HFFc6 (cell line): ENCODE measurements at regions not wholly inside any gene's neighbourhood (a gene's known extent, or its start where the extent isn't known, plus 50 kb on each side); places are given as distances from the start of the nearest gene placed in this dataset.
A peak's percentile ranks its signal among the peaks of the same experiment; 100 is the strongest.

Experiments used
- DNase-seq: peaks from one replicate; pipeline ENCODE4 v3.0.0-alpha.2; 2018
- H3K27ac Mint-ChIP-seq: 2 replicates; pipeline ENCODE4 v1.8.0; 2020; ENCODE audit warnings: mild to moderate bottlenecking, mixed read lengths
- H3K27me3 Mint-ChIP-seq: 2 replicates; pipeline ENCODE4 v1.8.0; 2021; ENCODE audit warnings: mild to moderate bottlenecking, moderate library complexity, mixed read lengths; ENCODE audit not compliant: insufficient read depth
- H3K36me3 Mint-ChIP-seq: 2 replicates; pipeline ENCODE4 v1.8.0; 2021; ENCODE audit warnings: low read depth, mixed read lengths
- H3K4me1 Mint-ChIP-seq: 2 replicates; pipeline ENCODE4 v1.8.0; 2020; ENCODE audit warnings: low read depth, mixed read lengths
- H3K4me3 Mint-ChIP-seq: 2 replicates; pipeline ENCODE4 v1.8.0; 2020; ENCODE audit warnings: mild to moderate bottlenecking, moderate library complexity, mixed read lengths
- H3K9me3 Mint-ChIP-seq: 2 replicates; pipeline ENCODE4 v1.8.0; 2020; ENCODE audit warnings: mild to moderate bottlenecking, mixed read lengths
- TF ChIP-seq, protein P1 (sequence below): fragments of 200-600 bp; sonication (generic); IDR thresholded peaks from 2 replicates; pipeline ENCODE4 v1.5.0; 2021; ENCODE audit warnings: antibody characterized with exemption, mild to moderate bottlenecking

DNA sequence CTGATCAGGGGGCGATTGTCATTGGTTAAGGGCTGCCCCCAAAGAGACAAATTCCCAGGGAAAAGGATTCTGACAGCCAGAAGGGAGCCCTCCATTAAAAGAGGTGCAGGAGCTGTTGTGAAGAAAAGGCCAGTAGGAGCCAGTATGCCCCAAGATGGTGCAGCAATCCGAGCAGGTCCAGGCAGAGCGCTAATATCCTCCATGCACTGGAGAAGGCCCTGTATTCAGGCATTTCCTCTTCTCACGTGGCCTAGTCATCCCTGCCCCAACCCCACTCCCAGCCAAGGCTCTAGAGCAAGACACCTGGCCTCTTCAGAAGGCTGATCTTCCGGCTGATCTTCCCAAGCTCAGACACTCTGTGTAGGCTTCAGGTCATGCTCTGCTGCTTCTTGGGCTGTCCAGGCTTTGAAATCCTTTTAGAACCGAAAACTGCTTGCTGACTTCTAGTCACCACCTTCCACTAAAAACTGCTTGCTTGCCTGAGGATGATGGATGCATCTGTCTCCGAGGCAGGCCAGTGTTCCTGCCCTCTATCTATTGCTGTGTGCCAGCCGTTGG is 77.4 kb downstream of the CYP26A1 start:
- H3K9me3 Mint-ChIP-seq, result no peaks in the 10 kb centered on the region
- H3K27ac Mint-ChIP-seq, result no peak overlapping the region
- H3K4me3 Mint-ChIP-seq, result no peak overlapping the region
- H3K27me3 Mint-ChIP-seq, result peaks cover 5% of the 10 kb centered on the region
- TF ChIP-seq, protein P1, sequence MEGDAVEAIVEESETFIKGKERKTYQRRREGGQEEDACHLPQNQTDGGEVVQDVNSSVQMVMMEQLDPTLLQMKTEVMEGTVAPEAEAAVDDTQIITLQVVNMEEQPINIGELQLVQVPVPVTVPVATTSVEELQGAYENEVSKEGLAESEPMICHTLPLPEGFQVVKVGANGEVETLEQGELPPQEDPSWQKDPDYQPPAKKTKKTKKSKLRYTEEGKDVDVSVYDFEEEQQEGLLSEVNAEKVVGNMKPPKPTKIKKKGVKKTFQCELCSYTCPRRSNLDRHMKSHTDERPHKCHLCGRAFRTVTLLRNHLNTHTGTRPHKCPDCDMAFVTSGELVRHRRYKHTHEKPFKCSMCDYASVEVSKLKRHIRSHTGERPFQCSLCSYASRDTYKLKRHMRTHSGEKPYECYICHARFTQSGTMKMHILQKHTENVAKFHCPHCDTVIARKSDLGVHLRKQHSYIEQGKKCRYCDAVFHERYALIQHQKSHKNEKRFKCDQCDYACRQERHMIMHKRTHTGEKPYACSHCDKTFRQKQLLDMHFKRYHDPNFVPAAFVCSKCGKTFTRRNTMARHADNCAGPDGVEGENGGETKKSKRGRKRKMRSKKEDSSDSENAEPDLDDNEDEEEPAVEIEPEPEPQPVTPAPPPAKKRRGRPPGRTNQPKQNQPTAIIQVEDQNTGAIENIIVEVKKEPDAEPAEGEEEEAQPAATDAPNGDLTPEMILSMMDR, result no peak
- DNase-seq, result no peak
- H3K36me3 Mint-ChIP-seq, result peaks cover 16% of the 10 kb centered on the region
- H3K4me1 Mint-ChIP-seq, result peaks cover 47% of the 10 kb centered on the region

DNA sequence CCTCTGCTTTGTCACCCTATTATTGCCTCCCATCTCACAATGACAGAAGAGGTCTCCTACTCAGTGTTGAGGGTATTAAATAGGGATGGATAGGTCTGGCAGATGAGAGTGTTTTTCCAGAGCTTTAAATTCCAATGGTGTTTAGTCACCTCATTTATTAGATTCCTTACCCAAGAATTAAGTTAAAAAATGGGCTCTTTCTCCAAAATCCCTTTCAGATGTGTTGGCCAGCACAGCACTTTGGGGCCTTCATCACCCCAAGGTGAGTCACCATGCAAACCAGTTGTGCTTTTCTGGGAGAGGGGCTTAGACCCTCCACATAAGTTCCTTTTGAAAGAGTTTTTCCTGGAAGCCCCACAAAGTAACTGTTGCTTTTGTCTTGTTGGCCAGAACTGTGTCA is 78.4 kb downstream of the CYP26A1 start:
- H3K4me3 Mint-ChIP-seq, result no peak overlapping the region
- peaks cover 16% of the 10 kb centered on the region for H3K36me3 Mint-ChIP-seq
- peak overlapping the region; percentile 75 for H3K27ac Mint-ChIP-seq
- TF ChIP-seq, protein P1, result no peak
- H3K27me3 Mint-ChIP-seq, result peaks cover 2% of the 10 kb centered on the region
- DNase-seq, result peak; percentile 79
- peaks cover 47% of the 10 kb centered on the region for H3K4me1 Mint-ChIP-seq
- no peaks in the 10 kb centered on the region for H3K9me3 Mint-ChIP-seq

DNA sequence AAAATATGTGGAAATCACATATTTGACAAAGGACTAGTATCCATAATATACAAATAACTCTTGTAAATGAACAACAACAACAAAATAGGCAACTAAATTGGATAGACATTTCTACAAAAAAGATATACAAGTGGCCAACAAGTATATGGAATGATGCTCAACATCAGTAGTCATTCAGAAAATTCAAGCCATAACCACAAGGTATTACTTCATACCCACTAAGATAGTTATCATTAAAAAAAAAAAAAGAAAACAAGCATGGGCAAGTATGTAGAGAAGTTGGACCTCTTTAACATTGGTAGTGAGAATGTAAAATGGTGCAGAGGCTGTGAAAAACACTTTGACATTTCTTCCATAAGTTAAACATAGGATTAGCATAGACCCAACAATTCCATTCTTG is 80.8 kb downstream of the CYP26A1 start:
- Mint-ChIP-seq H3K36me3 (peaks cover 29% of the 10 kb centered on the region), H3K4me3 (no peak overlapping the region), H3K4me1 (peaks cover 38% of the 10 kb centered on the region), H3K27ac (no peak overlapping the region), H3K27me3 (peaks cover 4% of the 10 kb centered on the region), H3K9me3 (peaks cover 13% of the 10 kb centered on the region)
- DNase-seq, result peak; percentile 4
- TF ChIP-seq, protein P1, result no peak

DNA sequence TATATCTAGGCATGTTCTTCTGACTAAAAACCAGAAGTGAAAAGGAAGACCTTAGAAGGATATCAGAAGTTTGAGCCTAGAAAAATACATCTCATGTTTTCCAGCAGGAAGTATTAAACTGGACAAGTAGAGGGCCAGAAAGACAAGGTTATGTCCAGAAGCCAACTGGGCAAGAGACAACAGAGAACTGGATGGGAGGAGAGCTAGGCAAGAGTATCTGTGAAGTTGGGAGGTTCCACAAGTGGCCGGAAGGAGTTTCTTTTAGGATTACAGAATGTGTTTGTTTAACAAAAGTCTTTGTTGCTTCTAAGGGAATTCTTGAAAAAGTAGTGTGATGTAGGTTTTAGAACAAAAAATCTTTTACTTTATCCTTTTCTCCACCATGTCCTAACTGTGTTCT is 86.4 kb downstream of the CYP26A1 start:
- no peak for DNase-seq
- Mint-ChIP-seq H3K9me3 (peaks cover 13% of the 10 kb centered on the region), H3K27ac (peak overlapping the region; percentile 93), H3K36me3 (peaks cover 28% of the 10 kb centered on the region), H3K4me3 (no peak overlapping the region), H3K4me1 (peaks cover 25% of the 10 kb centered on the region), H3K27me3 (peaks cover 5% of the 10 kb centered on the region)
- TF ChIP-seq, protein P1, result no peak

DNA sequence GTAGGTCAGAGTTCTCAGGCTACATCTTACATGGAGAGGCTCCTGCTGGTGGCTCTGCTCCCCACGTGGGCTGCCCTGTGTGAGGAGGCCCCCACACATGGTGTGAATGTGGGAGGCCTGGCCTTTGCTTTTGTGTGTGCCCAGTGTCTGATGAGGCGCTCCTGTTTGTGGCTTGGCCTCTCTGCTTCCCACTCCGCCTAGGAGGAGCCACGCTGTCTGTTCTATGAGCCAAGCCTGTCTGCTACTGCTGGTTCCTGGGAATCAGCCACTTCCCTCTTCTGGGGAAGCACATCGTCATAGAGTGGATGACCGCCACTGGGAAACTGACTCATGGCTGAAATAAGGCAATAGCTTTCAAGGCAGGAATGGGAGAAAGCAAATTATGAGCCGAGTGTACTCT is 87.1 kb downstream of the CYP26A1 start:
- peak overlapping the region; percentile 93 for H3K27ac Mint-ChIP-seq

More for the DNA sequence above, 87.1 kb downstream of the CYP26A1 start:
- TF ChIP-seq, protein P1, result no peak
- DNase-seq, result peak; percentile 91
- H3K27me3 Mint-ChIP-seq, result peaks cover 4% of the 10 kb centered on the region
- H3K9me3 Mint-ChIP-seq, result peaks cover 13% of the 10 kb centered on the region
- peaks cover 32% of the 10 kb centered on the region for H3K4me1 Mint-ChIP-seq
- 0 out of 2 replicates have a peak overlapping the region, but pooled peaks have one; percentile 1 for H3K4me3 Mint-ChIP-seq
- H3K36me3 Mint-ChIP-seq, result peaks cover 21% of the 10 kb centered on the region
